ENCODE measurements at regions not wholly inside any gene's neighbourhood (a gene's known extent, or its start where the extent isn't known, plus 50 kb on each side); places are given as distances from the start of the nearest gene placed in this dataset.
A peak's percentile ranks its signal among the peaks of the same experiment; 100 is the strongest.

GRCh38 chr11:42625757-42626665 is 685.8 kb upstream of the API5 start:
- DNase-seq = no peak

- DNase-seq = peak; percentile 2
Observed at GRCh38 chr11:42631220-42631843, 680.5 kb upstream of the API5 start.

- DNase-seq = no peak
Observed at GRCh38 chr11:42646959-42647358, 664.8 kb upstream of the API5 start.

- DNase-seq = no peak
Observed at GRCh38 chr11:42647993-42648392, 663.8 kb upstream of the API5 start.

- no peak for DNase-seq
Observed at GRCh38 chr11:42651621-42652020, 660.2 kb upstream of the API5 start.

- no peak for DNase-seq
Observed at GRCh38 chr11:42657169-42657568, 654.6 kb upstream of the API5 start.

- no peak for DNase-seq
Observed at GRCh38 chr11:42661942-42662341, 649.9 kb upstream of the API5 start.

GRCh38 chr11:42669248-42669976 is 642.4 kb upstream of the API5 start:
- no peak for DNase-seq

- DNase-seq = no peak
Observed at GRCh38 chr11:42674436-42674835, 637.4 kb upstream of the API5 start.

GRCh38 chr11:42707541-42707940 is 604.3 kb upstream of the API5 start:
- no peak for DNase-seq

GRCh38 chr11:42709216-42709615 is 602.6 kb upstream of the API5 start:
- DNase-seq = no peak

- no peak for DNase-seq
Observed at GRCh38 chr11:42713279-42713678, 598.5 kb upstream of the API5 start.

- no peak for DNase-seq
Observed at GRCh38 chr11:42713753-42714152, 598.0 kb upstream of the API5 start.

GRCh38 chr11:42720716-42721563 is 590.9 kb upstream of the API5 start:
- no peak for DNase-seq

- no peak for DNase-seq
Observed at GRCh38 chr11:42727879-42728278, 583.9 kb upstream of the API5 start.

- DNase-seq = no peak
Observed at GRCh38 chr11:42762348-42762747, 549.4 kb upstream of the API5 start.

- no peak for DNase-seq
Observed at GRCh38 chr11:42764936-42765335, 546.9 kb upstream of the API5 start.

GRCh38 chr11:42768576-42768975 is 543.2 kb upstream of the API5 start:
- DNase-seq = no peak

GRCh38 chr11:42770444-42771065 is 541.2 kb upstream of the API5 start:
- DNase-seq = peak; percentile 8

- no peak for DNase-seq
Observed at GRCh38 chr11:42772886-42773285, 538.9 kb upstream of the API5 start.

- DNase-seq = no peak
Observed at GRCh38 chr11:42773729-42774128, 538.1 kb upstream of the API5 start.

- DNase-seq = no peak
Observed at GRCh38 chr11:42774567-42774966, 537.2 kb upstream of the API5 start.

Measured in activated CD4-positive, alpha-beta T cell treated with anti-CD3 and anti-CD28 coated beads, Interleukin-2, amount 50 U/mL, for 16 hours (primary cell).